ENCODE measurements at regions not wholly inside any gene's neighbourhood (a gene's known extent, or its start where the extent isn't known, plus 50 kb on each side); places are given as distances from the start of the nearest gene placed in this dataset.
A peak's percentile ranks its signal among the peaks of the same experiment; 100 is the strongest.

DNA sequence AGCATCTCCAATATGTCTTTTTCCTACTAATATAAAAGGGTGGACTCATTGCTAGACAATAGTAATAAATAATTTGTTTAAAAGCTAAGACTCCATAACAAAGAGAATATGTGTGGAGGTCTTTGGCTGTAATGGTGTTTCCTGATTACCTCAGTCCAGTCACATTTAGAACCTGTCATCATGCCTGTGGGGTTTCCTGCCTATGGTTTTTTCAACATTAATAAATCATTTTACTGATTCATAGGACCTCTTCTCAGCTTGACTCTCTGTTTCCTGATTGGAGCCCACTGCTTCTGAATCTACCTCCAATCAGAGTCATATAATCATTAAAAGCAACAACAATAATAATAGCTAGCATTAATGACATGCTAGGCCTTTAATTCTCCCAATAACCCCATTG is 52.4 kb upstream of the GNAI1 start:
- no peak for DNase-seq (ENCODE audit: low read depth)
- TF ChIP-seq MAX (IDR thresholded peaks at IDR 0.05; ENCODE audit: low read depth, low read length) (no peak), POLR2A (IDR thresholded peaks at IDR 0.05; ENCODE audit: extremely low read depth, insufficient read length) (no peak), CTCF (IDR thresholded peaks at IDR 0.05; ENCODE audit: low read depth, low read length) (no peak), MYC (IDR thresholded peaks at IDR 0.05; ENCODE audit: low read depth, low read length) (no peak)
- H3K4me3 ChIP-seq (ENCODE audit: low read depth, low read length) = no peak overlapping the region

GRCh38 chr7:80078886-80079285 is 55.7 kb upstream of the GNAI1 start:
- TF ChIP-seq MYC (IDR thresholded peaks at IDR 0.05; ENCODE audit: low read depth, low read length) (no peak), CTCF (IDR thresholded peaks at IDR 0.05; ENCODE audit: low read depth, low read length) (no peak), POLR2A (IDR thresholded peaks at IDR 0.05; ENCODE audit: extremely low read depth, insufficient read length) (no peak), MAX (IDR thresholded peaks at IDR 0.05; ENCODE audit: low read depth, low read length) (no peak)
- no peak overlapping the region for H3K4me3 ChIP-seq (ENCODE audit: low read depth, low read length)
- no peak for DNase-seq (ENCODE audit: low read depth)

- DNase-seq (ENCODE audit: low read depth) = peak; percentile 10
- TF ChIP-seq MYC (IDR thresholded peaks at IDR 0.05; ENCODE audit: low read depth, low read length) = no peak
- TF ChIP-seq POLR2A (IDR thresholded peaks at IDR 0.05; ENCODE audit: extremely low read depth, insufficient read length) = no peak
- TF ChIP-seq MAX (IDR thresholded peaks at IDR 0.05; ENCODE audit: low read depth, low read length) = no peak
- no peak for TF ChIP-seq CTCF (IDR thresholded peaks at IDR 0.05; ENCODE audit: low read depth, low read length)
- peak overlapping the region; percentile 1 for H3K4me3 ChIP-seq (ENCODE audit: low read depth, low read length)
Measured at GRCh38 chr7:80078159-80078731, 56.4 kb upstream of the GNAI1 start.

DNA sequence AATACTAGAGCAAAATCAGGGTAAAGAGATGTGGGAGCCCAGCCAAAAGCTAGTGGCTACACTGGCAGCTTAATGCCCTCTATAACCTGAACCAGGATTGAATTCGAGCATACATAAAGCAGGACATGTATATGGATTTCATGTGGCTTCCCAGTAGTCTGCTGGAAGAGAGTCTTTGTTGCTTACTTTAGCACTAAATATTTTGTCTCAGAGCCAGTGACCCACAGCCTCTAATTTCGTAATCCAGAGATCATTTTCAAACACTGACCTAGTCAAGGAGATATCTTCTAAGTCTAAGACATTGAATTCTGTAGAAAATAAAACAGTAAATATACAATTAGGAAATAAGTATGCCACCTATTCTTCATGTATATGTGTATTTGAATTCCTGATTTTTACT is 64.2 kb upstream of the GNAI1 start:
- H3K4me3 ChIP-seq (ENCODE audit: low read depth, low read length) = no peak overlapping the region
- TF ChIP-seq MAX (IDR thresholded peaks at IDR 0.05; ENCODE audit: low read depth, low read length) (no peak), MYC (IDR thresholded peaks at IDR 0.05; ENCODE audit: low read depth, low read length) (no peak), CTCF (IDR thresholded peaks at IDR 0.05; ENCODE audit: low read depth, low read length) (no peak), POLR2A (IDR thresholded peaks at IDR 0.05; ENCODE audit: extremely low read depth, insufficient read length) (no peak)
- DNase-seq (ENCODE audit: low read depth) = no peak

DNA sequence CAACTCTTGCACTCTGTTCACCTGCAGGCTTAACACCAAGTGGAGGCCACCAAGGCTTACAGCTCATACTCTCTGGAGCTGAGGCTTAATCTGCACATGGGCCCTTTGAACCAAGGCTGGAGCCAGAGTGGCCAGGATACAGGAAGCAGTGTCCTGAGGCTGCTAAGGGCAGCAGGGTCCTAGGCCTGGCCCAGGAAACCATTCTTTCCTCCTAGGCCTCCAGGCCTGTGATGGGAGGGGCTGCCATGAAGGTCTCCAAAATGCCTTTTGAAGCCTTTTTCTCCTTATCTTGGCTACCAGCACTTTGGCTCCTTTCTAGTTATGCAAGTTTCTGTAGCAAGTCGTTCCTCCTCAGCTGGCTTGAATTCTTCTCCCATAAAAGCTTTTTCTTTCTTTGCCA is 68.0 kb upstream of the GNAI1 start:
- DNase-seq (ENCODE audit: low read depth) = no peak
- no peak overlapping the region for H3K4me3 ChIP-seq (ENCODE audit: low read depth, low read length)
- TF ChIP-seq MAX (IDR thresholded peaks at IDR 0.05; ENCODE audit: low read depth, low read length) = no peak
- no peak for TF ChIP-seq MYC (IDR thresholded peaks at IDR 0.05; ENCODE audit: low read depth, low read length)
- no peak for TF ChIP-seq POLR2A (IDR thresholded peaks at IDR 0.05; ENCODE audit: extremely low read depth, insufficient read length)
- TF ChIP-seq CTCF (IDR thresholded peaks at IDR 0.05; ENCODE audit: low read depth, low read length) = no peak

Measured in NB4 (cell line).